Left ventricle myocardium superior (tissue), 1 donor: ENCODE measurements at regions not wholly inside any gene's neighbourhood (a gene's known extent, or its start where the extent isn't known, plus 50 kb on each side); places are given as distances from the start of the nearest gene placed in this dataset.

Experiments used
- ATAC-seq: fragments of 200-7000 bp; cut with Tn5 transposase; one replicate; pipeline ENCODE4 v1.9.1; 2020; ENCODE audit warnings: mild to moderate bottlenecking, moderate library complexity
- DNase-seq: peaks from one replicate; pipeline ENCODE4 v3.0.0-alpha.2; 2020
- intact Hi-C: fragments of 100-400 bp; cut with micrococcal nuclease; formaldehyde crosslinking; loops from one replicate; pipeline ENCODE4 v1.11.0; 2022
- donor health status: DM: no; HTN: yes; CAD: no; lungs with severe emphysema.

GRCh38 chr11:70699294-70700221 is 301.2 kb downstream of the CTTN start:
- ATAC-seq, result no peak
- intact Hi-C loops, result no loop called here
- no peak for DNase-seq

GRCh38 chr11:70700453-70700852 is 302.1 kb downstream of the CTTN start:
- no peak for DNase-seq
- ATAC-seq, result no peak
- intact Hi-C loops, result no loop called here

GRCh38 chr11:70700871-70701270 is 302.5 kb downstream of the CTTN start:
- intact Hi-C loops, result no loop called here
- no peak for ATAC-seq

GRCh38 chr11:70702040-70702648 is 303.8 kb downstream of the CTTN start:
- ATAC-seq (no peak), DNase-seq (no peak)
- intact Hi-C loops, result no loop called here

More at GRCh38 chr11:70700871-70701270, 302.5 kb downstream of the CTTN start:
- DNase-seq, result no peak

GRCh38 chr11:70703141-70704064 is 305.1 kb downstream of the CTTN start:
- ATAC-seq (no peak), DNase-seq (no peak)
- intact Hi-C loops, result no loop called here

GRCh38 chr11:70705097-70705496 is 306.8 kb downstream of the CTTN start:
- ATAC-seq (no peak), DNase-seq (no peak)
- intact Hi-C loops, result no loop called here

GRCh38 chr11:70705930-70706329 is 307.6 kb downstream of the CTTN start:
- intact Hi-C loops, result no loop called here
- DNase-seq (no peak), ATAC-seq (no peak)

- DNase-seq (no peak), ATAC-seq (no peak)
- intact Hi-C loops, result no loop called here
Observed at GRCh38 chr11:70707821-70708220, 309.5 kb downstream of the CTTN start.

- ATAC-seq (no peak), DNase-seq (no peak)
- intact Hi-C loops, result no loop called here
Observed at GRCh38 chr11:70709596-70709995, 311.3 kb downstream of the CTTN start.

GRCh38 chr11:70710192-70710591 is 311.9 kb downstream of the CTTN start:
- intact Hi-C loops, result no loop called here
- DNase-seq (no peak), ATAC-seq (no peak)

- ATAC-seq (no peak), DNase-seq (no peak)
- intact Hi-C loops, result no loop called here
Observed at GRCh38 chr11:70710601-70711000, 312.3 kb downstream of the CTTN start.

GRCh38 chr11:70711095-70711910 is 313.0 kb downstream of the CTTN start:
- intact Hi-C loops, result no loop called here
- DNase-seq, result no peak
- no peak for ATAC-seq

- intact Hi-C loops, result no loop called here
- ATAC-seq (no peak), DNase-seq (no peak)
Observed at GRCh38 chr11:70711911-70712185, 313.5 kb downstream of the CTTN start.

GRCh38 chr11:70712471-70712870 is 314.1 kb downstream of the CTTN start:
- no peak for ATAC-seq
- intact Hi-C loops, result no loop called here
- DNase-seq, result no peak

- intact Hi-C loops, result no loop called here
Observed at GRCh38 chr11:70713086-70713835, 314.9 kb downstream of the CTTN start.

GRCh38 chr11:70713988-70714665 is 315.8 kb downstream of the CTTN start:
- ATAC-seq (no peak), DNase-seq (no peak)
- intact Hi-C loops, result no loop called here

More at GRCh38 chr11:70713086-70713835, 314.9 kb downstream of the CTTN start:
- DNase-seq (no peak), ATAC-seq (no peak)

GRCh38 chr11:70715166-70715951 is 317.0 kb downstream of the CTTN start:
- intact Hi-C loops, result no loop called here
- ATAC-seq (no peak), DNase-seq (no peak)
